ENCODE measurements at regions not wholly inside any gene's neighbourhood (a gene's known extent, or its start where the extent isn't known, plus 50 kb on each side); places are given as distances from the start of the nearest gene placed in this dataset.
A peak's percentile ranks its signal among the peaks of the same experiment; 100 is the strongest.

DNA sequence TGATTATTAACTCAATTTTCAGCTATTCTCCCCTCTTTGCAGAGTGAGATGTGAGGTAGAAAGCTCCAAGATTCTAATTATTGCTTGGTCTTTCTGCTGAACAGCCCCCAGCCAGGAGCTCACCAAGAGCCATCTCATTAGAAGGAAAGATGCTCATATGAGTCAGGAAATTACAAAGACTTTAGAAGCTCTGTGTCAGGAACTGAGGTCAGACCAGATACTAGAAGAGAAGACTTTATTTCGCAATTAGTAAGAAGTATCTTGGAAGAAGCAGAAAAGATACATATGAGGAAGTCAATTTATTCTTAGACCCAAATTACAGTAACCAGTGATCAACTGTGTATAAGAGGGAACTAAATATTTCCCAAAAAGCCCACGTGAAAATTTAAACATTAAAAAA lies 626.9 kb downstream of the ZWINT start:
- Histone ChIP-seq H3K27me3 (ENCODE audit: control insufficient read depth, insufficient read depth, low read length) (no peaks in the 10 kb centered on the region), H3K4me3 (ENCODE audit: low read length) (no peak overlapping the region), H3K9me3 (ENCODE audit: control insufficient read depth, insufficient read depth, low read length) (no peaks in the 10 kb centered on the region), H3K27ac (ENCODE audit: low read length) (no peak overlapping the region), H3K4me1 (ENCODE audit: control insufficient read depth, insufficient read depth, low read length) (0 out of 2 replicates have a peak, but pooled peaks cover 1% of the 10 kb centered on the region), H3K36me3 (ENCODE audit: control insufficient read depth, insufficient read depth, low read length) (no peaks in the 10 kb centered on the region)
- no CpG with 5 or more reads among the region's 2 CpGs for WGBS (ENCODE audit: insufficient coverage, insufficient read length)
- no peak for DNase-seq (ENCODE audit: low read depth, low spot score)

- 100% methylated on average over 1 of the region's 2 CpGs for WGBS (ENCODE audit: insufficient coverage, insufficient read length)
- H3K27ac ChIP-seq (ENCODE audit: low read length), result no peak overlapping the region
- no peak for DNase-seq (ENCODE audit: low read depth, low spot score)
- no peaks in the 10 kb centered on the region for H3K27me3 ChIP-seq (ENCODE audit: control insufficient read depth, insufficient read depth, low read length)
- no peaks in the 10 kb centered on the region for H3K9me3 ChIP-seq (ENCODE audit: control insufficient read depth, insufficient read depth, low read length)
- no peaks in the 10 kb centered on the region for H3K4me1 ChIP-seq (ENCODE audit: control insufficient read depth, insufficient read depth, low read length)
- H3K36me3 ChIP-seq (ENCODE audit: control insufficient read depth, insufficient read depth, low read length), result no peaks in the 10 kb centered on the region
- no peak overlapping the region for H3K4me3 ChIP-seq (ENCODE audit: low read length)
Measured at GRCh38 chr10:55704950-55705349, 656.1 kb downstream of the ZWINT start.

- Histone ChIP-seq H3K4me3 (ENCODE audit: low read length) (no peak overlapping the region), H3K27ac (ENCODE audit: low read length) (no peak overlapping the region), H3K27me3 (ENCODE audit: control insufficient read depth, insufficient read depth, low read length) (no peaks in the 10 kb centered on the region), H3K4me1 (ENCODE audit: control insufficient read depth, insufficient read depth, low read length) (no peaks in the 10 kb centered on the region), H3K9me3 (ENCODE audit: control insufficient read depth, insufficient read depth, low read length) (no peaks in the 10 kb centered on the region), H3K36me3 (ENCODE audit: control insufficient read depth, insufficient read depth, low read length) (no peaks in the 10 kb centered on the region)
- no CpG with 5 or more reads among the region's 2 CpGs for WGBS (ENCODE audit: insufficient coverage, insufficient read length)
- peak; percentile 4 for DNase-seq (ENCODE audit: low read depth, low spot score)
Measured at GRCh38 chr10:55668326-55668922, 692.6 kb downstream of the ZWINT start.

- Histone ChIP-seq H3K27me3 (ENCODE audit: control insufficient read depth, insufficient read depth, low read length) (no peaks in the 10 kb centered on the region), H3K27ac (ENCODE audit: low read length) (no peak overlapping the region), H3K4me3 (ENCODE audit: low read length) (no peak overlapping the region), H3K36me3 (ENCODE audit: control insufficient read depth, insufficient read depth, low read length) (no peaks in the 10 kb centered on the region), H3K9me3 (ENCODE audit: control insufficient read depth, insufficient read depth, low read length) (no peaks in the 10 kb centered on the region), H3K4me1 (ENCODE audit: control insufficient read depth, insufficient read depth, low read length) (no peaks in the 10 kb centered on the region)
- no peak for DNase-seq (ENCODE audit: low read depth, low spot score)
Measured at GRCh38 chr10:55653531-55653930, 707.5 kb downstream of the ZWINT start.

GRCh38 chr10:55641601-55642000 lies 719.5 kb downstream of the ZWINT start:
- no peak overlapping the region for H3K4me3 ChIP-seq (ENCODE audit: low read length)
- H3K4me1 ChIP-seq (ENCODE audit: control insufficient read depth, insufficient read depth, low read length), result no peaks in the 10 kb centered on the region
- no peaks in the 10 kb centered on the region for H3K9me3 ChIP-seq (ENCODE audit: control insufficient read depth, insufficient read depth, low read length)
- H3K27me3 ChIP-seq (ENCODE audit: control insufficient read depth, insufficient read depth, low read length), result no peaks in the 10 kb centered on the region
- H3K27ac ChIP-seq (ENCODE audit: low read length), result no peak overlapping the region
- H3K36me3 ChIP-seq (ENCODE audit: control insufficient read depth, insufficient read depth, low read length), result no peaks in the 10 kb centered on the region
- no peak for DNase-seq (ENCODE audit: low read depth, low spot score)
- WGBS (ENCODE audit: insufficient coverage, insufficient read length), result no CpG with 5 or more reads among the region's 1 CpG

DNA sequence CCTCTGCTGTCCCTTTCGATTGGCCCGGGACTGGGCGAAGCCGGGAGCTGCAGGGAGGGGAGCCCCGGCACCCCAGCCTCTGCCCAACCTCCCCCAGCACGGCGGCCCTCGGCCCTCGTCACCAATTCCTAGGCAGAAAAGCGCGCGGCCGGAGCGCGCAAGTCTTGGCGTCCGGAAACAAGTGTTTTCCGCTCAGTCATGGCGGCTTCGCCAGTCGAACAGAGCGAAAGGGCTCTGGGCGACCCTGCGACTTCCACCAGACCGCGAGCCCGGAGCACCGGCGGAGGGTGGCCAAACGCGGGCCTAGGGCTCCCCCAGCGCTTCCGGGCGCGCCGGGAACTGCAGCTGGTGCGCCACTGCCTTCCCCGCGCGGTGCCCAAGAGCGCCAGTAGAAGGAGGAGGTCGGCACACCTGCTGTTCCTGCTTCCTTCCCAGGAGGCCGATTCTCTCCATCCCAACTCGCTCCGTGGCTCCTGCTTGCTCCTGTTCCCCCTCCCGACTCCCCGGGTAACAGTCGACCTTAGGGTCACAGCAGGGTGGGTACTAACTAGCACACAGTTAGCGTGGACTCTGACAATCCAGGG lies 729.9 kb downstream of the ZWINT start:
- Histone ChIP-seq H3K27ac (ENCODE audit: low read length) (no peak overlapping the region), H3K27me3 (ENCODE audit: control insufficient read depth, insufficient read depth, low read length) (peaks cover 18% of the 10 kb centered on the region; the same call in 1 of the 2 replicates), H3K4me3 (ENCODE audit: low read length) (peak overlapping the region; percentile 59; the same call in 1 of the 2 replicates), H3K4me1 (ENCODE audit: control insufficient read depth, insufficient read depth, low read length) (no peaks in the 10 kb centered on the region), H3K36me3 (ENCODE audit: control insufficient read depth, insufficient read depth, low read length) (no peaks in the 10 kb centered on the region), H3K9me3 (ENCODE audit: control insufficient read depth, insufficient read depth, low read length) (no peaks in the 10 kb centered on the region)
- DNase-seq (ENCODE audit: low read depth, low spot score), result peak; percentile 61
- WGBS (ENCODE audit: insufficient coverage, insufficient read length), result no CpG with 5 or more reads among the region's 49 CpGs

DNA sequence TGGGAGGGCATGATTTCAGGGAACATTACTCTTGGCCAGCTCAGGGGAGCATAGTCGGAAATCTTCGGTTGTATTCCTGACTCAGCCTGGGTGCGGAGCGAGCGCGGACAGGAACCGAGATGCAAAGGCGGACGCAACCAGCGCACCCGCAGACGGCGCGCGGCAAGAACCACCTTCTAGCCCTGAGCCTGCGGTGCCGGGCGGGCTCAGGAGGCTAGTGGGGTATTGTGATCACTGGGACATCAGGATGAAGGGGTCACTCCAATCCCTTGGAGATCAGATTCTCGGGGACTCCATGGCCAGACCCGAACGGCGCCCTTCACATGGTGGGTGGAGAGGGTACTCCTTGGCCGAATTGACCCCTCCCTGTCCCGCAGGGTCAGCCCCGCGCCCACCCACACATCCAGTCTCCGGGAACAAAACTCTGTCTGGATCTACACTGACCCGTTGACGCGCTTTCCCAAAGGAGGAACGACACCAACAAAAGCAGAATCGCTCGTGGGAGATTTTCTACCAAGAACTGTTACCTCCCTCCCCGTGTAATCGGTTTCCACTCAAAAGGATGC lies 730.5 kb downstream of the ZWINT start:
- Histone ChIP-seq H3K27me3 (ENCODE audit: control insufficient read depth, insufficient read depth, low read length) (peaks cover 18% of the 10 kb centered on the region; the same call in 1 of the 2 replicates), H3K9me3 (ENCODE audit: control insufficient read depth, insufficient read depth, low read length) (no peaks in the 10 kb centered on the region), H3K4me3 (ENCODE audit: low read length) (peak overlapping the region; percentile 59; the same call in 1 of the 2 replicates), H3K4me1 (ENCODE audit: control insufficient read depth, insufficient read depth, low read length) (no peaks in the 10 kb centered on the region), H3K27ac (ENCODE audit: low read length) (no peak overlapping the region), H3K36me3 (ENCODE audit: control insufficient read depth, insufficient read depth, low read length) (no peaks in the 10 kb centered on the region)
- no peak for DNase-seq (ENCODE audit: low read depth, low spot score)
- WGBS (ENCODE audit: insufficient coverage, insufficient read length), result no CpG with 5 or more reads among the region's 35 CpGs

- H3K4me3 ChIP-seq (ENCODE audit: low read length), result peak overlapping the region; percentile 59; the same call in 1 of the 2 replicates
- H3K27ac ChIP-seq (ENCODE audit: low read length), result no peak overlapping the region
- no CpG with 5 or more reads among the region's 21 CpGs for WGBS (ENCODE audit: insufficient coverage, insufficient read length)
- peaks cover 18% of the 10 kb centered on the region; the same call in 1 of the 2 replicates for H3K27me3 ChIP-seq (ENCODE audit: control insufficient read depth, insufficient read depth, low read length)
- no peaks in the 10 kb centered on the region for H3K36me3 ChIP-seq (ENCODE audit: control insufficient read depth, insufficient read depth, low read length)
- DNase-seq (ENCODE audit: low read depth, low spot score), result no peak
- no peaks in the 10 kb centered on the region for H3K9me3 ChIP-seq (ENCODE audit: control insufficient read depth, insufficient read depth, low read length)
- H3K4me1 ChIP-seq (ENCODE audit: control insufficient read depth, insufficient read depth, low read length), result no peaks in the 10 kb centered on the region
Measured at GRCh38 chr10:55629793-55630490, 731.1 kb downstream of the ZWINT start.

GRCh38 chr10:55628260-55628701 lies 732.8 kb downstream of the ZWINT start:
- peaks cover 18% of the 10 kb centered on the region; the same call in 1 of the 2 replicates for H3K27me3 ChIP-seq (ENCODE audit: control insufficient read depth, insufficient read depth, low read length)
- no peaks in the 10 kb centered on the region for H3K36me3 ChIP-seq (ENCODE audit: control insufficient read depth, insufficient read depth, low read length)
- no peaks in the 10 kb centered on the region for H3K9me3 ChIP-seq (ENCODE audit: control insufficient read depth, insufficient read depth, low read length)
- DNase-seq (ENCODE audit: low read depth, low spot score), result no peak
- no peak overlapping the region for H3K27ac ChIP-seq (ENCODE audit: low read length)
- no CpG with 5 or more reads among the region's 30 CpGs for WGBS (ENCODE audit: insufficient coverage, insufficient read length)
- H3K4me1 ChIP-seq (ENCODE audit: control insufficient read depth, insufficient read depth, low read length), result no peaks in the 10 kb centered on the region
- H3K4me3 ChIP-seq (ENCODE audit: low read length), result peak overlapping the region; percentile 63; the same call in 1 of the 2 replicates

DNA sequence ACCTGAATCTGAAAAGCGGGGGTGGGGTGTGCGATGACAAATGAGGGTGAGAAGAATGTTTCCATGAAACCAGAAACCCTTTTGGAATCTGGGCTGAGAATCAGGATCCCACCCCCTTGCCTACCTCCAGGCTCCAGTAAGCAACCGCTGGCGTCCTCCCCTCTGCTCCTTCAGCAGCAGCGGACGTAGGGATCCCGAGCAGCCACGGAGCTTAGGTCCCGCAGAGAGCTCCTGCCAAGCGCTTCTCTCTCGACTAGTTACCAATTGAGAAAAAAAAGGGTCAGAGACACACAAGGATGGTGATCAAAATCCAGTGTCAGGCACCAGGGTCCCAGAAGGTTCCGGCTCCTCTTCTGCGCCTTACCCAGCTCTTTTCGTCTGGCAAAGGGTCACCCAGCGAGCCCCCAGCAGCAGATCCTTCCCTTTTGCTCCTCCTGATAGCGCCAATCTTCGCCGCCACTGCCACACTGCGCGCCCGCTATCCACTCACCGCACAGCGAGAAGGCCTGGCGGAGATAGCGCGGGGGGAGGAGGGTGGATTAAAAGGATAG lies 733.5 kb downstream of the ZWINT start:
- Histone ChIP-seq H3K27ac (ENCODE audit: low read length) (no peak overlapping the region), H3K4me3 (ENCODE audit: low read length) (peak overlapping the region; percentile 63; the same call in 1 of the 2 replicates), H3K4me1 (ENCODE audit: control insufficient read depth, insufficient read depth, low read length) (no peaks in the 10 kb centered on the region), H3K27me3 (ENCODE audit: control insufficient read depth, insufficient read depth, low read length) (peaks cover 18% of the 10 kb centered on the region; the same call in 1 of the 2 replicates), H3K9me3 (ENCODE audit: control insufficient read depth, insufficient read depth, low read length) (no peaks in the 10 kb centered on the region), H3K36me3 (ENCODE audit: control insufficient read depth, insufficient read depth, low read length) (no peaks in the 10 kb centered on the region)
- WGBS (ENCODE audit: insufficient coverage, insufficient read length), result no CpG with 5 or more reads among the region's 26 CpGs
- DNase-seq (ENCODE audit: low read depth, low spot score), result no peak
